ENCODE measurements at regions not wholly inside any gene's neighbourhood (a gene's known extent, or its start where the extent isn't known, plus 50 kb on each side); places are given as distances from the start of the nearest gene placed in this dataset.

DNA sequence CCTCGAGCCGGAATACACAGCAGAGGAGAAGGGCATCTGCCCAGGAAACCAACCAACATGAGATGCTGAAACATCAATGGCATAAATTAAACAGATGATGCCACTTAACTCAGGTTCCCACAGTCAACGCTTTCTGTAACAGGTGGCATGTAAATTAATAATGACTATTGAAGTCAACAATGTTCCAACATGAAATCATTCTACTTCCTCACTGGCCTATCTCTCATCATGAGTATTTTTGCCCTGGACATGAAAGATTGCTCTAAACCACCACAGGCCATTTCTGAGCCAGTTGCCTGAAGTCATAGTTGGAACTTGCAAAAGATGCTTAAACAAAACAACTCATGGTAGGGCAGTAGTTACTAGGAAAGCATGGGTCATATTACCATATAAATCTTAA is 397.9 kb upstream of the JARID2 start:
- in situ Hi-C loops (cut with MboI; ENCODE audit: low sequenced_read_pairs) = no loop called here

GRCh38 chr6:14849185-14849584 is 396.7 kb upstream of the JARID2 start:
- in situ Hi-C loops (cut with MboI; ENCODE audit: low sequenced_read_pairs) = no loop called here

- in situ Hi-C loops (cut with MboI; ENCODE audit: low sequenced_read_pairs) = no loop called here
Measured at GRCh38 chr6:14851281-14851680, 394.6 kb upstream of the JARID2 start.

- in situ Hi-C loops (cut with MboI; ENCODE audit: low sequenced_read_pairs) = no loop called here
Measured at GRCh38 chr6:14852375-14852774, 393.5 kb upstream of the JARID2 start.

DNA sequence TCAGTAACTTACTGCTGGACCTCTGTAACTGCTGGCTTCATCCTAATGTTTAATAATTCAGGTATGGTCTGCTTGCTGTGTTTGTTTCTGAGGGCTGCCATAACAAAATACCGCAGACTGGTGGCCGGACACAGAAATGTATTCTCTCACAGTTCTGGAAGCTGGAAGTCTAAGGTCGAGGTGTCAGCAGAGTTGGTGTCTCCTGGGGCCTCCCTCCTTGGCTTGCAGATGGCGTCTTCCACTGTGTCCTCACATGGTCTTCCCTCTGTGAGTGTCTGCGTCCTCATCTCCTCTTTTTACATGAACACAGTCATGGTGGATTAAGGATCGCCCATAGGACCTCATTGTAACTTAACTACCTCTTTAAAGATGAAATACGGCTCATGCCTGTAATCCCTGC is 389.7 kb upstream of the JARID2 start:
- in situ Hi-C loops (cut with MboI; ENCODE audit: low sequenced_read_pairs) = no loop called here

- in situ Hi-C loops (cut with MboI; ENCODE audit: low sequenced_read_pairs) = no loop called here
Measured at GRCh38 chr6:14857001-14857400, 388.9 kb upstream of the JARID2 start.

DNA sequence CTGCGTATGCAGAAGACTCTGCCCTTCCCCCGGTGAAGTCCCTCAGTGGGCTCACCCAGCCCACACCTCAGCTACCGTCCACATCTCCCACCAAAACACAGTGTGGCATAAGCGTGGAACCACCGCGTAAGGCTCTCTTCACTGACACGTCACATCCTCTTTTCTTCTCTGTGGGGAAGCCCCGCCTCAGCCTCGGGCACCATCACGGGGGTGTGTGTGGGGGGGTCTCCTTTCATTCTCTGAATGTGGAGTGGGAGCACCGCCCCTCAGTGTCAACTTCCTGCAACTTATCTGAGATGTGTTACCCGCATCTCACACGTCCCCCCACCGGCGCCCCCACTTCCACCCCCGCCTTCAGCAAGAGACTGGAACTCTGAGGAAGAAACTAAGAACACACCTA is 388.4 kb upstream of the JARID2 start:
- in situ Hi-C loops (cut with MboI; ENCODE audit: low sequenced_read_pairs) = no loop called here

DNA sequence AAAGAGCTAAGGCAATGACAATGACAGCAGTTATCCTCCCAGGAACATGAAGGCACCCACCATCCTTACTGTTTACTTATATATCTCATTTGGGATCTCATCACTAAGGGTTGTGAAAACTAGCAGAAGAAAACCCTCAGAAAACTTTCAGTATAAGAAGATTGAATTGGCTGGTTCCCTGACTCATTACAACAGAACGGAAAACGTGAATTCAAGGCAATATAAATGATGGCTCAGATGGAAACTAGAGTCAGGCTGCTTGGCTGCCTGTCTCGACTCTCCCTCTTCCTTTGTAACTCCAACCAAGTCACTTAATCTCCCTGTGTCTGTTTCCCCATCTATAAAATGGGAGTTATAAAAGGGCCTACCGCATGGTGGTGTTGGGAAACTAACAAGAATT is 387.1 kb upstream of the JARID2 start:
- in situ Hi-C loops (cut with MboI; ENCODE audit: low sequenced_read_pairs) = no loop called here

GRCh38 chr6:14860774-14861173 is 385.1 kb upstream of the JARID2 start:
- in situ Hi-C loops (cut with MboI; ENCODE audit: low sequenced_read_pairs) = no loop called here

GRCh38 chr6:14861491-14861943 is 384.4 kb upstream of the JARID2 start:
- in situ Hi-C loops (cut with MboI; ENCODE audit: low sequenced_read_pairs) = no loop called here

DNA sequence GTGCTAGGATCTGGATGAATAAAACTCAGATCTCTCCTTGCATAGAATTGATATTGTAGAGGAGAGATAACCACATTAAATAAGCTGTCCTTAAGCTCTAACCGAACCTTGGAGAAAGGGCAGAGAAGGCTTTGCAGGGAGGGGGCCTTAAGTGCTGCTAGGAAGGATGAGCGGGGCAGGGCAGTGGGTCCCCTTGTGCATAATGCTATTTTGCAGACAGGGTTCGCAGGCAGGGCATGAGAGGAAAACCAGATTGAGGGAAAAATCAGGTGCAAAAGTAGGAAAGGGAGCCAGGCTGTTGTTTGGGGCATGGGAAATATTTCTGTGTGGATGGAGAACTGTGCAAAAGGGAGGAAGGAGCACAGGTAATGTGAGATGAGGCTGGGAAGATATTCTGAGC is 383.0 kb upstream of the JARID2 start:
- in situ Hi-C loops (cut with MboI; ENCODE audit: low sequenced_read_pairs) = no loop called here

DNA sequence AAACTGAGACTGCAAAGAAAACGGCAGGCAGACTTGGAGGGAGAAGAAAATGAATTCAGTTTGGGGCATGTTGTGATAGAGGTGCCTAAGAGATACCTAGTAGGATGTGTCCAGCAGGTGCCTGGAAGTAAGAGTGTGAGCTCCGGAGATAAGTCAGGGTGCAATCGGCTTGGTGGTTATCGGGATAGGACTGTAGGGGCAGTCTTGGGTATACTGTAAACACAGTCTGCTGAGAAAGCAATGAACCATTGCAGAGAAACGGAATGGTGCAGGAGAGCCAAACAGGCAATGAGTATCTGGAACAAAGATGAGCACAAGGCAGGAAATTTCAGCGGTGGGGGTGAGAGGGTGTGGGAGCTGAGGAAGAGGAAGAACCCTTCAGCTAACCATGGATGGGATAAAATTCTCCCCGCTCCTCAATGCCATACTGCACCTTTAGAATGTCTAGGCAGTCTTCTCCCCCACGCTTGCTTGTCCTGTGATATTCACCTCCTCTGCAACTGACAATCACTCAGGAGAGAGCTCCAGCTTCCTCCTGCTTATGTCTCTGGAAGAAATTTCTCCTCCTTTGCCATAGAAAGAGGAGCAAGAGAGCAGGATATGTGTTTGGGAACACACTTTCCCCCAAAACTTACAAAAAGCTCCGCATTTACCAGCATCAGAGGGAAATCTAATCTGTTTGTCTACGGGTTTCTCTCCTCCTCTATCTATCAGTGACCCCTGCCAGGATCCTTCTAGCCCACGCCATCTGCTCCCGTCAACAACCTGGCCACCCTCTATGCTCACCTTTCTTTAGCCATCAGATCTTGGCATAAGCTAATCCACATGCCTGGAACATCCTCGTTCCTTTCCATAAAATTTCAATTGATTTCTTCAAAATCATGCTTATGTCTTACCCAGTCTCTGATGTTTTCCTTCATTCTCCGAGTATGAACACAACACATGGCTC is 381.7 kb upstream of the JARID2 start:
- in situ Hi-C loops (cut with MboI; ENCODE audit: low sequenced_read_pairs) = no loop called here

DNA sequence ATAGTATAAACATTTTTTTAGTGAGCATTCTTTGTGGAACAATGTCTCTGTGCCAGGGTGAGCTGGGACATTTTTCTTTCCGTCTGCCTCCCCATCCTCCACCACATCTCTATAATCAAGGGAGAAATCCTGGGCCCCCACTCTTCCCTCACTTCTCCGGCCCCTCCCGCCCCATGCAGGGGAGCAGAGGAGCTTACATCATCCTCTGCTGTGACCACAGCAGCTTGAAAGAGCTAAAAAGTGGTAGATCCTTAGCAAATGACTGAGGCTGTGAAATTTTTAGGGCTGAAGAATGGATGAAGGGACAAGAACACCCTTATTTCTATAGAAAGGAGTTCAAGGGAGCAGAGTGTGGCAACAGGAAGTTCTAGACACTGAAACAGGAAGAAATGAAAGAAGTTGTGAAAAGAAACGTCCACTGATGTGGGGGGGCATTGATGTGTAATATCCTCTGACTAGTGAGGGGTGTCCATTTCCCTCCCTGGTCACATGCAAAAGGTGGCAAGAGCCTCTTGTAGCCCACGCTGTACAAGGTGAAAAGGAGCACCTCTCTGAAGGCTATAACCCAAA is 380.3 kb upstream of the JARID2 start:
- in situ Hi-C loops (cut with MboI; ENCODE audit: low sequenced_read_pairs) = no loop called here

DNA sequence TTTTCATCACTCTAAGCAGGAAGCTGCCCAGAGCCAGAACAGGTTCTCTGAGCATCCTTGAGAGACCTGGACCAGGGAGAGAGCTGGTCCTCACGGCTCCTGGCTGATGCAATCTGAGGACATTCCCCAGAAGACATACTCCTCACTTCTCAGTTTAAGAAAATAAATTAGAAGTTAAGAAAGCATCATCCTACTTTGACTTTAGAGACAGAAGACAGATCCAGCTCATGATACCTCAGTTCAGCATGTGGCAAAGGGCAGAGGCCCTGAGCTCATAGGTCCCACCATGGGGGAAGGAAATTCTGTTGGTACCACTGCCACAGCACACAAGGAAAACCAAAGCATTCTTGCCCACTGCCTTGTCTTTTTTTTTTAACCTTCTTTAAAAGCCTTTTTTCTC is 378.1 kb upstream of the JARID2 start:
- in situ Hi-C loops (cut with MboI; ENCODE audit: low sequenced_read_pairs) = no loop called here

- in situ Hi-C loops (cut with MboI; ENCODE audit: low sequenced_read_pairs) = no loop called here
Measured at GRCh38 chr6:14871221-14871620, 374.6 kb upstream of the JARID2 start.

- in situ Hi-C loops (cut with MboI; ENCODE audit: low sequenced_read_pairs) = no loop called here
Measured at GRCh38 chr6:14873101-14873500, 372.8 kb upstream of the JARID2 start.

GRCh38 chr6:14873781-14874441 is 372.0 kb upstream of the JARID2 start:
- in situ Hi-C loops (cut with MboI; ENCODE audit: low sequenced_read_pairs) = no loop called here

DNA sequence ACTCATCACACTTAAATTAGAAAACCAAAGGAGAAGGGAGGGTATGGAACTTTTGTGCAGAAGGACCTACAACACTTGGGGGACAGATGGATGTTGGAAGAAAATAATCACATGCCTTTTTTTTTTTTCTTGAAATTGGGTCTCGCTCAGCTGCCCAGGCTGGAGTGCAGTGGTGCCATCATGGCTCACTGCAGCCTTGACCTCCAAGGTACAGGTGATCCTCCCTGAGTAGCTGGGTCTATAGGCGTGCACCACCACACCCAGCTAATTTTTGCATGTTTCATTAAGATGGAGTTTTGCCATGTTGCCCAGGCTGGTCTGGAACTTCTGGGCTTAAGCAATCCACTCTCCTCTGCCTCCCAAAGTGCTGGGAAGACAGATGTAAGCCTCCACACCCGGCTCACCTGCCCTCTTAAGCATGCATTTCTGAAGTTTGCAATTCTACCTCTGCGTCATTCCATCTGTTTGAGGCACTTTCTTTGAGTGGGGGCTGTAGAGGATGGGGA is 370.8 kb upstream of the JARID2 start:
- in situ Hi-C loops (cut with MboI; ENCODE audit: low sequenced_read_pairs) = no loop called here

GRCh38 chr6:14875481-14876063 is 370.3 kb upstream of the JARID2 start:
- in situ Hi-C loops (cut with MboI; ENCODE audit: low sequenced_read_pairs) = no loop called here

DNA sequence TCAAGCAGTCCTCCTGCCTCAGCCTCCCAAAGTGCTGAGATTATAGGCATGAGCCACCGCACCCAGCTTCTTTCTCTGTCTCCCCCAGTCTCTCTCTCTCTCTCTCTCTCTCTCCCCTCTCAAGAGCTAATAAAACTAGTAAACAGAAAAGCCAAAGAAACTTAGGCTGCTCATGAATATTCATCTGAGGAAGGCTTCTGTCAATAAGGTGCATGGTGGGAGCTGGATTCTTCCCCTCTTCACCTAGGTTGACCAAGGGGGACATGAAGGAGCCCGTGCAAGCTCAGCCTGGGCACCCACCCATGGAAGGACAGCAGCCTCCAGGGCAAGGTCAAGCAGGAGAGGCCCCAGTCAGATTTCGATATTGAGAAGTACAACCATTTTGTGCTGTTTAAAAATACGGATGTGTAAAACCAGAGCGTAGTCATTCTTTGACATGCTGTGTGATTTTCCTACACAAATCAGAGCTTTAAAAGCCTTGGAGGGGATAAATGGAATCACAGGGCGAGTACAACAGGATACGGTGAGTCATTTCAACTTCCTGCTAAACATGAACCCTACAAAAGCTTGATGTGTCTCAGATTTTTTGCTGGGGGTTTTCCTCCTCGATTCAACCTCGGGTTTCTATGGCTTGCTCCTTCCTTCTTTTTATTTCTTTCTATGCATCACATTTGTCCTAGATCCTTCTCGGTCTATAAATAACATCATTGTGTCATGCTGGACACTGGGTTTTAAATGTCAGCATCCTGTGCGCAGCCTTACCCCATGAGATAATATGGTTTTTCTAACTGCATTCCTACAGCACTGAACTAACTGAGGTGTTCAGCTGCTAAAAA is 368.9 kb upstream of the JARID2 start:
- in situ Hi-C loops (cut with MboI; ENCODE audit: low sequenced_read_pairs) = no loop called here
